Stomach (tissue), 8 donors: ENCODE measurements at regions not wholly inside any gene's neighbourhood (a gene's known extent, or its start where the extent isn't known, plus 50 kb on each side); places are given as distances from the start of the nearest gene placed in this dataset.

Source experiments
- DNase-seq, 2 donors: peaks; one replicate each; pipeline versions ENCODE4 v3.0.0 to v3.0.0-alpha.2; 2013 to 2019
- H3K27ac ChIP-seq, 5 donors: fragments of 200-600 bp in 4 of 5; sonication (generic) in 4 of 5; one replicate each; pipeline ENCODE4 v1.5.1; 2013 to 2019; ENCODE audit warnings: mild to moderate bottlenecking in 1 of 5, moderate library complexity in 1 of 5
- H3K27me3 ChIP-seq, 3 donors: fragments of 200-600 bp; sonication (generic); one replicate each; pipeline ENCODE4 v1.5.1; 2017 to 2019; ENCODE audit warnings: mixed run types in 1 of 3
- H3K36me3 ChIP-seq, 4 donors: fragments of 200-600 bp; sonication (generic); 1 replicate in 3 of 4; 2 replicates in 1 of 4; pipeline ENCODE4 v1.5.1; 2016 to 2019
- H3K4me1 ChIP-seq, 4 donors: fragments of 200-600 bp; sonication (generic); one replicate each; pipeline ENCODE4 v1.5.1; 2016 to 2019
- H3K4me3 ChIP-seq, 4 donors: fragments of 200-600 bp; sonication (generic) in 3 of 4; one replicate each; pipeline ENCODE4 v1.5.1; 2016 to 2019; ENCODE audit warnings: mild to moderate bottlenecking in 1 of 4
- H3K9me3 ChIP-seq, 4 donors: fragments of 200-600 bp; sonication (generic); one replicate each; pipeline ENCODE4 v1.5.1; 2016 to 2019
- EP300 ChIP-seq: sonication (generic); formaldehyde crosslinking; IDR thresholded peaks from one replicate; pipeline ENCODE4 v1.6.1; 2017; ENCODE audit warnings: antibody characterized with exemption
- POLR2A ChIP-seq, 4 donors: fragments of 450-650 bp; IDR thresholded peaks; one replicate each; pipeline ENCODE4 v1.6.1; 2016; ENCODE audit warnings: antibody characterized with exemption in 4 of 4, control low read depth in 2 of 4, mild to moderate bottlenecking in 1 of 4, moderate library complexity in 1 of 4
- POLR2AphosphoS5 ChIP-seq, 3 donors: sonication (generic); formaldehyde crosslinking; IDR thresholded peaks; one replicate each; pipeline ENCODE4 v1.6.1; 2016; ENCODE audit warnings: antibody characterized with exemption in 3 of 3
- WGBS, 5 donors: extraction: QIAGEN DNeasy Blood & Tissue Kit in 3 of 5; methylation state at CpG; one replicate each; pipeline versions ENCODE4 v1.1.5 to v1.1.7; 2013 to 2018; 5-methylcytosine and 5-hydroxymethylcytosine counted together
- intact Hi-C: fragments of 100-400 bp; cut with DNase I; formaldehyde crosslinking; loops from one replicate; pipeline ENCODE4 v1.15.1; 2023; ENCODE audit warnings: low total_unique reads
- TF ChIP-seq, protein P1 (sequence below), 7 experiments: fragments of 450-650 bp in 4 of 7; fragments of 200-600 bp in 3 of 7; sonication (generic) in 3 of 7; IDR thresholded peaks; one replicate each; pipeline ENCODE4 v1.5.1; 2016 to 2019; ENCODE audit warnings: antibody characterized with exemption in 7 of 7, control low read depth in 2 of 7, mild to moderate bottlenecking in 1 of 7
- donor health status: healthy with polysubstance abuse.
- donor health status: Bipolar disorder and iron deficiency.
- donor health status: healthy.

DNA sequence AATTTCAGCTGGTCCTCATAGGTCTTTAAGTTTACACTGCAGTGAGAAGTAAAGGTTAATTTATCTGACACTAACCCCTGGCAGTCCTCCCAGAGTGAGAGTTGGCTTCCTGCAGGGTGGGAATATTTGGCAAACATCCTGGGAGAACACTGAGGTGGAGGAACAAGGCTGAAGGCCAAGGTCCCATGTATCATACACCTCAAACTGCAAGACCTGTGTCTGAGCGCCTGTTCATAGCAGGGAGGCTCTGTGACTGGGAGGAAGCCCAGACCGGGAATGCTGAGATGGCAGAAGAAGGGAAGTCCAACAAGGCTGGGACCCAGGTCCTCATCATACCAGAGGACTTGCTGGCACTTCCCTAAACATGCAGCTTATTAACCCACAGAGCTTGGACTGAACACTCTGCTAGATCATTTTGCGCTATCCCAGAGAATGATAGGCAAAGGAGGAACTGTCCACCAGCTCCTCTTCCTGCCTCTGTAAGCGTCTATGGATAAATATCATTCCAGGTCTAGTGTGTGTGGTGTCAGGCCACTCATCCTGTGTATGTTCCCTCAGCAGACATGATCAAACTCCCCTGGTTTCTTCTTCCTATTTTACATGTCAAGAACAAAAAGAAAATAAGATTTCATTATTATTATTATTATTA is 199.6 kb upstream of the CNOT2 start:
- intact Hi-C loops, result no loop called here
- Histone ChIP-seq H3K4me1 (peaks cover 0 to 16% (median 6%) of the 10 kb centered on the region in 4 donors), H3K4me3 (no peak overlapping the region), H3K36me3 (no peaks in the 10 kb centered on the region), H3K27ac (no peak overlapping the region), H3K27me3 (no peaks in the 10 kb centered on the region), H3K9me3 (no peaks in the 10 kb centered on the region)
- TF ChIP-seq POLR2A (IDR thresholded peaks at IDR 0.05) (no peak), EP300 (no peak), POLR2AphosphoS5 (IDR thresholded peaks at IDR 0.05) (peak in 1 of 3 donors; percentile 10)
- 60 to 77% (median 71%) methylated on average over 4 of the region's 4 CpGs for WGBS, 5 donors
- peak; percentile 9 to 29 for DNase-seq

DNA sequence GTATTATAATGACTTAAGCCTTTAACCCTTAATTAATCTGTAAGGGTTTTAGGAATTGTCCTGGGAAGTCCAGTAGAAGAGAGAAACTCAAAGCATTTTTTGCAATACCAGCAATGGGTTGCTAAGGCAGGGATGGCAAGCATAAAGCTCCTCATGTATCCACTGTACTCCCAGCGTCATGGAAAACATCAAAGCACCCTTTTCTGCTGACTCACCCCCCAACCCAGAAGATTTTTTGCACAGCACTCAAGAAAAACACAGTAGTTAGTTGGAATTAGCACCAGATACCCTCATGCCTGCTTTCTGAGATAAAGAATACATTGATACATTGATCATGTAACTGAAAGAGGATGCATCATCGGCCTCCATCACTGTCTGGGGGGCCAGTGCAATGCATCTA is 199.1 kb upstream of the CNOT2 start:
- Histone ChIP-seq H3K36me3 (no peaks in the 10 kb centered on the region), H3K4me1 (peaks cover 0 to 16% (median 6%) of the 10 kb centered on the region in 4 donors), H3K9me3 (no peaks in the 10 kb centered on the region), H3K27me3 (no peaks in the 10 kb centered on the region), H3K4me3 (no peak overlapping the region), H3K27ac (no peak overlapping the region)
- intact Hi-C loops, result no loop called here
- TF ChIP-seq POLR2AphosphoS5 (IDR thresholded peaks at IDR 0.05) (no peak), EP300 (no peak), POLR2A (IDR thresholded peaks at IDR 0.05) (no peak)
- TF ChIP-seq, protein P1, sequence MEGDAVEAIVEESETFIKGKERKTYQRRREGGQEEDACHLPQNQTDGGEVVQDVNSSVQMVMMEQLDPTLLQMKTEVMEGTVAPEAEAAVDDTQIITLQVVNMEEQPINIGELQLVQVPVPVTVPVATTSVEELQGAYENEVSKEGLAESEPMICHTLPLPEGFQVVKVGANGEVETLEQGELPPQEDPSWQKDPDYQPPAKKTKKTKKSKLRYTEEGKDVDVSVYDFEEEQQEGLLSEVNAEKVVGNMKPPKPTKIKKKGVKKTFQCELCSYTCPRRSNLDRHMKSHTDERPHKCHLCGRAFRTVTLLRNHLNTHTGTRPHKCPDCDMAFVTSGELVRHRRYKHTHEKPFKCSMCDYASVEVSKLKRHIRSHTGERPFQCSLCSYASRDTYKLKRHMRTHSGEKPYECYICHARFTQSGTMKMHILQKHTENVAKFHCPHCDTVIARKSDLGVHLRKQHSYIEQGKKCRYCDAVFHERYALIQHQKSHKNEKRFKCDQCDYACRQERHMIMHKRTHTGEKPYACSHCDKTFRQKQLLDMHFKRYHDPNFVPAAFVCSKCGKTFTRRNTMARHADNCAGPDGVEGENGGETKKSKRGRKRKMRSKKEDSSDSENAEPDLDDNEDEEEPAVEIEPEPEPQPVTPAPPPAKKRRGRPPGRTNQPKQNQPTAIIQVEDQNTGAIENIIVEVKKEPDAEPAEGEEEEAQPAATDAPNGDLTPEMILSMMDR (IDR thresholded peaks at IDR 0.05), result no peak
- WGBS, 5 donors, result 79 to 94% (median 84%) methylated on average over 2 of the region's 2 CpGs
- no peak for DNase-seq

DNA sequence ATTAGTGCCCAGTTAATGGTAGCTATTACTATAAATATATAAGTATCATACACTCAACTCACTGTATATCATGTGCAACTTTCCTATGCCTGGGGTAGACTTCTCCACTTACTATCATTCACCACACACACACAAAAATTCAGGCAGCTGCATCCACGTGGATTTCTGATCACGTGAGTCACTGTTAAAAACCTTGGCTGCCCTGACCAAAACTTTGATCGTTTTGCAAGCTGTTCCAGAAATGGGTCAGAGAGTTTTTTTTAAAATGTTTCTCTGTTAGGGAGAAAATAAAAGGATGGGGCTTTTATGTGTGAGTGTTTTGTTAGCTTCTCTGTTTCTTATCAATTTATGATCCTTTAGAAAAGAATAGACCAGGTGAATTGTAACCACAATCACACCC is 198.2 kb upstream of the CNOT2 start:
- H3K9me3 ChIP-seq, result no peaks in the 10 kb centered on the region
- H3K4me1 ChIP-seq, result peaks cover 0 to 16% (median 6%) of the 10 kb centered on the region in 4 donors
- H3K27me3 ChIP-seq, result no peaks in the 10 kb centered on the region
- 52 to 66% (median 66%) methylated on average over 3 of the region's 3 CpGs for WGBS, 5 donors
- no peak for DNase-seq
- no peak overlapping the region for H3K4me3 ChIP-seq
- intact Hi-C loops, result no loop called here
- H3K27ac ChIP-seq, result no peak overlapping the region
- TF ChIP-seq EP300 (no peak), POLR2AphosphoS5 (IDR thresholded peaks at IDR 0.05) (no peak), POLR2A (IDR thresholded peaks at IDR 0.05) (no peak)
- TF ChIP-seq, protein P1 (IDR thresholded peaks at IDR 0.05), result no peak
- no peaks in the 10 kb centered on the region for H3K36me3 ChIP-seq

DNA sequence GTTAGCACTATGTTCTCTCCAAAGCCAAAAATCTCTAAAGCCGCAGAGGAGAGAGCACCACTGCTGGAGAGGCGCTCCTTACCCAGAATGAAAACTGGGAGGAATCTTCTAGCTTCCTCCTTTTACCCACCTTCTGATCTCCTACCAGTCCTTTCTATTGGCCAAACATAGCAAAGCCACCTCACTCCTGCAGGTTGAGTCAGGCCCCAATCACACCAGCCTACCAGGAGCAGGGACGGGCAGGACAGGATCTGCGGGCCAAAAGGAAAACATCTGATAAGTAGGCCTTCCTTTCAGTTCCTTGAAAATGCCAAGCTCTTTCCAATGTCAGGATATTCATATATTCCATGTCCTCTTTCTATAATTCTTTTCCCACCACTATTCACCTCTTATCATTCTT is 197.7 kb upstream of the CNOT2 start:
- 63 to 73% (median 69%) methylated on average over 4 of the region's 4 CpGs for WGBS, 5 donors

More for the DNA sequence above, 197.7 kb upstream of the CNOT2 start:
- no peak for DNase-seq
- no peak for TF ChIP-seq POLR2A (IDR thresholded peaks at IDR 0.05)
- TF ChIP-seq EP300, result no peak
- TF ChIP-seq POLR2AphosphoS5 (IDR thresholded peaks at IDR 0.05), result no peak
- TF ChIP-seq, protein P1 (IDR thresholded peaks at IDR 0.05), result no peak
- intact Hi-C loops, result no loop called here
- H3K27me3 ChIP-seq, result no peaks in the 10 kb centered on the region
- H3K36me3 ChIP-seq, result no peaks in the 10 kb centered on the region
- H3K4me1 ChIP-seq, result peaks cover 0 to 16% (median 6%) of the 10 kb centered on the region in 4 donors
- no peak overlapping the region for H3K4me3 ChIP-seq
- no peaks in the 10 kb centered on the region for H3K9me3 ChIP-seq
- no peak overlapping the region for H3K27ac ChIP-seq
